ENCODE measurements at regions not wholly inside any gene's neighbourhood (a gene's known extent, or its start where the extent isn't known, plus 50 kb on each side); places are given as distances from the start of the nearest gene placed in this dataset.
"Not testable (repeated sequence)": the region's sequence is repeated elsewhere in the genome, so short reads cannot be mapped to it uniquely, and the experiment has no call there.

DNA sequence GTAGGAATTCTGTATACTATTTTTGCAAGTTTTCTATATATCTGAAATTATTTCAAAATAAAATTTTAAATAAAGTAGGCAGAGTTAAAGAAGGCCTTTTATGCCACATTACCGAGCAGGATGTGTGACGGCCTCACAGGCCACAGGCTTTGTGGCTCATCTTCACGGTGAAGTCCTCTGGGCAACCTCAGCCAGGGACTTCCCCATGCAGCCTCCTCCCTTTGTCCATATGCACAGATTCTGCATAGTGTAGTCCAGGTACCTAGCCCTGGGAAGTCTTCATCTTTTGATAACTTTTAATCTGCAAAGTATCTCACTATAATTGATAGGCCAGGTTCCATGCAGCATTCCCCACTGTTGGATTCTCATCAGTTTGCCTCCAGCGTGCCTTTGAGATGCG lies 62.8 kb downstream of the ARHGAP11B start:
- DNase-seq (ENCODE audit: low read depth): not testable (repeated sequence)

DNA sequence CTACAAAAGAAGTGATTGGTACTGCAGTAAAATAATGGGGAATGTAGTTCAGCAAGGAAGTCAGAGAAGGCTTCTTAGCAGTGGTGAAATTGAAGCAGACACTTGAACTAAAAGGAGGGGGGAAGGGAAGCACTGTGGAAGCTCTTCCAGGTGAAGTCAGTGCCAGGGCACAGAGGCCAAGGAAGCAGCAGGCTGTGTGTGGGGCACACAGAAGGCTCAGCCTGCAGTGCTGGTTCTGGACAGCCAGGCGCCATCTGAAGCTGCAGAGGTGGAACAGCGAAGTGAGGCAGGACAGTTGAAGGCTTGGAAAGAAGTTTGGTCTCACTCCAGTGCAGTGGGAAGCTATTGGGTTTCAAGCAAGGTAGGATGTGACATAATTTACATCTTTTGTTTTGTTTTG lies 64.2 kb downstream of the ARHGAP11B start:
- not testable (repeated sequence) for DNase-seq (ENCODE audit: low read depth)

- not testable (repeated sequence) for DNase-seq (ENCODE audit: low read depth)
Measured at GRCh38 chr15:30695811-30696210, 69.9 kb downstream of the ARHGAP11B start.

DNA sequence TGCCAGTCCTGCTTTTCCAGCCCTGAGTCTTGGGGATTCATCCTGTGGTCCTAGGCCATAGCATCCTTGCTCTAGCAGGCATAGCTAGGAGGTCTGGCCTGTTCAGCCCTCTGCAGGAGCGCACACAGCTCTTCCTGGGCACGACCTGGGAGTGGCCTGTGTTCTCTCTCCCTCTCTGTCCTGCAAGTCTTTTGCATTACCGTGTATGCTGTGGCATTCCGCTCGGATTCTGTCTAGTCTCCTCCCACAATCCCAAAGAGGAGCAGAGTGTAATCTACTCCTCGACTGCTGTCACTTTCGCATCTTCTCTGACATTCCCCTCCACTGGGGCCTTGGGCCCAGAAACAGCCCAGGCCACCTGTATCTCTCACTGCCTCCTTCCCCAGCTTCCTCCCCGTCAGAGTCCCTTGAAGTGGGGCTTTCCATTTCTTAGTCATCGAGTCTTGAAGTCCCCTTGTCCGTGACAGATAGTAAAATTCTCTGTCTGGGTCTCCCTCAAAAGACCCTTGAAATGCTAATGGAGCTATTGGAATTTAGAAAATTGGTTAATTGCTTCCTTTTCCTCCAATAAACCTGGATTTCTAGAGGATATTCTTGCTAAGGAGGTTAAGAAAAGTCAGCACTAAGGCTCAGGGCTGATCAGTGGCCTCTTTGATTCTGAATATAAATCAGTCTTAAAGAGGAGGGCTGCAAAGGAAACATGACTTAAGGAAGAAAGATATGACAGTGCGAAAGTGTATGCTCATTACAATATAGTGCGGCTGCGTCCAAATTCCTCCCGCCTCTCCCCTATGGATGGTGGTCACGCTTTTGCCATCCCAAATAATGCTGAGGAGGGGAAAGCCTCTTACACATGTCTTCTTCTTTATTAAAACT lies 70.7 kb downstream of the ARHGAP11B start:
- DNase-seq (ENCODE audit: low read depth): not testable (repeated sequence)

GRCh38 chr15:30697315-30697685 lies 71.4 kb downstream of the ARHGAP11B start:
- not testable (repeated sequence) for DNase-seq (ENCODE audit: low read depth)

DNA sequence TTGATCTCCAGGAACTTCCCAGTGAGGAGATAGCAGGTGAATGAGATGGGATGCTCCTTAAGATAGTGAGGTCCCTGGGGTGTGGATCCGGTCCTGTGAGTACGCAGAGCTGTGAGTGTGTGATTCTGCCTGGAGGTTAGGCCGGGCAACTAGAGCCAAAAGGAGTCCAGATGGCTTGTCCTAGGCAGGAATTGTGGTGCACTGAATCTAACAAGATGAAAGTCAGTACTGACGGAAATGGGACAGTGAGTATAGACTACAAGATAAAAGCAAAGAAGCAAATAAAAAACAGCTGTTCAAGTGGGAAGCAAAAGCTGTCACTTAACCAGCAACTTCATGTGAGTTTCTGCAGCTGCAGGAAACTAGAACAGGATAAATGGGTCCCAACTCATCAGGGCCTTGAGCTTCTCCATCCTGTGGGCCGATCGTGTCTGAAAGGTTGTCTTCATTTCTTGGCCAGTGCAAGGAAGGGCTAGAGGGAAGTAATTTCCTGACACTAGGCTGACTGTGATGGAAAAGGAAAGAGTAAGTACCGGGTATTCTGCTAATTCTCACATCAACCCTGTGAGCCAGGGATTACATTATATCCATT lies 74.2 kb downstream of the ARHGAP11B start:
- DNase-seq (ENCODE audit: low read depth): not testable (repeated sequence)

GRCh38 chr15:30707976-30708685 lies 82.2 kb downstream of the ARHGAP11B start:
- not testable (repeated sequence) for DNase-seq (ENCODE audit: low read depth)

DNA sequence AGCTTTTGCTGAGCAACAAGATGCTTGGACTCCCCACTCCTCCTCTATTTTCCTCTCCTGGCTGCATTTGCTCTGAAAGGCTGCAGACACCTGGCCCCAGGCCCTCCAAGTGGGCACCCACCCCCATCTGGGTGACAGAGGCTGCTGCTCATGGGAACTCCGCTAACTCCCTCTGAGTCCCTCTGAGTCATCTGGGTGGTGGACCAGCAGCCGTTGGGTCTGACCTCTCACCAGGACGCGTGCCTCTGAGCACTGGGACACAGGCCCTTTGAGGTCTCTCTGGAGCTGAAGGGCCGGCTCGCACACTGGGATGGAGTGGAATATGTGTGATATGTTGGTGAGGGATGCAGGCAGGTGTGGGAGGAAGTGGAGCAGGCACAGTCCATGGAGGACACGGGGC lies 82.9 kb downstream of the ARHGAP11B start:
- not testable (repeated sequence) for DNase-seq (ENCODE audit: low read depth)

DNA sequence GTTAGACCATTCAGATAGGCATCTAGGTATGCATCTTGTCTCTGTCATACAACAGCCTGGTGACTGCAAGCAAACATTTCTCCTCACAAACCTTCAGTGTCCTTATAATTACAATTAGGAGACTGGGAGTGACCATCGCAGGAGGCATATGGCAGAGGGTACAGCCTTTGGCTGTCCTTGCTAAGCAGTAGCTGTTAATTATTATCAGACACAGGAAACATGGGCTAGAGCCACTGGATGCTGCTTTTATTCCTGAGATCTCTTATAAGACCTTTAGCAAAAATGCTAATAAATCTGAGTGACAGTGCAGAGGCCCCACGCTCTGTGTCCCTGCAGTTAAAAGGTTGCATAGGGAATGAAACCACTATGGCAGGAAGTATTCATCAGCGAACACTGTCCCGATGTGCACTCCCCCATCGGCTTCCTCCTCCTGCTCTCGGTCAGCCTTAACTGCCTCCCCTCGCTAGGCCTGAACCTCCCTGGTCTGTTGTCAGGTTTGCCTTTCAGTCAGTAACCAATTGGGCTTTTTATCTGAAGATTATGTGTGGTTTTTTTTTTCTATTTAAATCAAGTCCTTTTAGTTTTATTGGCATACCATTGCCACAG lies 92.2 kb downstream of the ARHGAP11B start:
- not testable (repeated sequence) for DNase-seq (ENCODE audit: low read depth)

DNA sequence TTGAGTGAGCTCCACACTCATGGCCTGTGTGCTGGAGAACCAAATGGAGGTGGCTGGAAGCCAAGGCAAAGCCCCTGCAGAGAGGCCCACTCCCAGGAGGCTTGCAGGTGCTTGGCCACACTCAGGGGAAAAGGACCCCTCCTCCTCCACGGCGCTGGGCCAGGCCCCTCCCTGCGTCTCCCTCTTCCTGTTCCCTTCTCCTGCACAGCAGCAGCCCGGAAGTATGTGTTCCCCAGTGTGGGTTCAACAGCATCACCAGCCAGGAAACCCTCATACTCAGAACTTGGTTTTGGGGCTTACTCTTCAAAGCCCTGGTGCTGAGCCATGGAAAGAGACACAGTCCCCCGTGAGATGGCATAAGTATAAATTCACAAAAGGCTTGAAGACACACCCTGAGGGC lies 93.4 kb downstream of the ARHGAP11B start:
- not testable (repeated sequence) for DNase-seq (ENCODE audit: low read depth)

GRCh38 chr15:30720825-30721224 lies 94.9 kb downstream of the ARHGAP11B start:
- not testable (repeated sequence) for DNase-seq (ENCODE audit: low read depth)

GRCh38 chr15:30721529-30721928 lies 95.6 kb downstream of the ARHGAP11B start:
- not testable (repeated sequence) for DNase-seq (ENCODE audit: low read depth)

DNA sequence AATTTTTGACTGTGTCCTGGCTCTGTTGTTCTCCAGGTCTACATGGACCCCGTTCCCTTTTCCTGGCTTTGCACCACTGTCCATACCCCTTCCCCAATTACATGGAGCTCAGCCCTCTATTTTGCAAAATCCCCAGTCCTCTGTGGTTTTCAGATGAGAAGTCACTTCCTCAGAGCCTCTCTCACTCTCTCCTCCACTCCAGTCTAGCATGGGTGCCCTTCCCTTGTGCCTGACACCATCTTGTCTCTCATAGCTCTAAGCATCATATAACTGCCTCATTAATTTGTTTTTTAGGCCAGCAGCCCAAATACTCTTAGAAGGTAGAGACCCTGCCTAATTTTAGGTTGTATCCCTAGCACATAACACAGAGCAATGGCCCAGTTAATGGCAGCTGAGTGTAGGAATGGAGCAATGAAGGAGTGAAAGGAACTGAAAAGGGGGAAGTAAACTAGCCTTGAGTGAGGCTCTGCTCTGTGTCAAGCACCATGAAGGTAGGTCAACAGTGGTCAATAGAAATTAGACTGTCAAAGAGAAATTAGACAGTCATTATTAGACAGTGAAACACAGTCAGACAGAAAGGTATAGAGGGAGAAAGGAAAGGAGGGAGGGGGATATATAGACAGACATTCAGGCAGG lies 97.7 kb downstream of the ARHGAP11B start:
- DNase-seq (ENCODE audit: low read depth): not testable (repeated sequence)

- not testable (repeated sequence) for DNase-seq (ENCODE audit: low read depth)
Measured at GRCh38 chr15:30729880-30730590, 104.1 kb downstream of the ARHGAP11B start.

DNA sequence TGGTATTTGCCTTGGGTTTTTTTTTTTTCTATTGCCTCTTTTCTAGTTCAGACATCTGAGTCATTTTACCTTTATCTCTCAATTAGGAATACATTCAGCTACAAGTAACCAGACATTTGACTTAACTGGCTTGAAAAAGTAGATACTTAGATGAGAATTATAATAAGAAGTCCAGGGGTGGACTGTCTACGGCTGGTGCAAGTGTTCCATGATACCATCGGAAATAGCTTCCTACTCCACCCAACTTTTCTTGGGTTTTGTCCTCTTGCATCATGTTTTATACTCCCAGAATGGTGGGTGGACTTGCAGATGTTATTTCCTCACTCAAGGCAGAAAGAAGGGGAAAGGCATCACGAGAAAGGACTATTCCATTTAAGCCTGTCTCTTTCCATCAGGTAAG lies 104.7 kb downstream of the ARHGAP11B start:
- DNase-seq (ENCODE audit: low read depth): not testable (repeated sequence)

- not testable (repeated sequence) for DNase-seq (ENCODE audit: low read depth)
Measured at GRCh38 chr15:30732100-30732499, 106.2 kb downstream of the ARHGAP11B start.

GRCh38 chr15:30735884-30736564 lies 110.1 kb downstream of the ARHGAP11B start:
- DNase-seq (ENCODE audit: low read depth): not testable (repeated sequence)

DNA sequence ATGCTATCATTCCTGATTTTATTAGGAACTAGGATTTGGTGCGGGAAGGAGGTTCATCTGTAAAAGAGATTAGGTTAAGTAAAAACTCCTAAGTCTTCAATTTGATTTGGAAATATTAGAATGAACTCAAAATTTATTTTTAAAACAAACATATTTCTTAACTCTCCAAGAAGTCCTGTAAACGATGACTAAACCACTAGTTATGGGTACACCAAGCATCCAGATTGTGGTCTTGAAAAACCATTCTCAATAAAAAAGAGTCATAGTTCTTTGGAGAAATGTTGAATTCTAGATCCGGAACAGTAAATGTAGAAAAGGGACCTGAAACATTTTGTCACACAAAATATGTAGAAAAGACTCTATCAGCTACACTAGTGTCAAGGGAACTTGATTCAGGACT lies 116.9 kb downstream of the ARHGAP11B start:
- peak; percentile 11 for DNase-seq (ENCODE audit: low read depth)

DNA sequence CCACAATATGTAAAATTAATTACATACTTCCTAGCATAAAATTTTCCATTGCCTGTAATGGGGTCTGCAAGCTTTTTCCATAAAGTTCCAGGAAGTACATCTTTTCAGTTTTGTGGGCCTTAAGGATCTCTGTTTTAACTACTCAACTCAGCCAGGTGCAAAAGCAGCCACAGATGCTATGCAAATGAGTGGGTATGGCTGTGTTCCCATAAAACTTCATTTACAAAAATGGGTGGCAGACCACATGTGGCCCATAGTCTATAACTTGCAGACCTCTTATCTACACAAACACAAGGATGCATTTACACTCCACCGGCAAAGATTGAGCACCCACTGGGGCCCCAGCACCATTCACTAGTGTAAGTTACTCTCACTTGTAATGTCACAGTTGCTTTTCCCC lies 123.1 kb downstream of the ARHGAP11B start:
- not testable (repeated sequence) for DNase-seq (ENCODE audit: low read depth)

- not testable (repeated sequence) for DNase-seq (ENCODE audit: low read depth)
Measured at GRCh38 chr15:30755036-30755687, 129.2 kb downstream of the ARHGAP11B start.
